CD4-positive, alpha-beta T cell (primary cell): ENCODE measurements at regions not wholly inside any gene's neighbourhood (a gene's known extent, or its start where the extent isn't known, plus 50 kb on each side); places are given as distances from the start of the nearest gene placed in this dataset.

Experiments
- ATAC-seq: fragments of 200-7000 bp; cut with Tn5 transposase; one replicate; pipeline ENCODE4 v1.10.0; 2022; ENCODE audit warnings: mild to moderate bottlenecking; ENCODE audit not compliant: poor library complexity
- CTCF ChIA-PET: fragments of 350-600 bp; sonication (Branson Sonifier 250); formaldehyde crosslinking; loops from one replicate; lab custom pipeline; 2021; ENCODE audit warnings: antibody characterized with exemption, inconsistent platforms; lab: Charles Lee
- POLR2A ChIA-PET: fragments of 350-600 bp; sonication (Branson Sonifier 250); formaldehyde crosslinking; loops from one replicate; lab custom pipeline; 2021; ENCODE audit warnings: antibody characterized with exemption, inconsistent platforms; lab: Charles Lee
- DNase-seq, 14 experiments: peaks; one replicate each; pipeline ENCODE4 v3.0.0-alpha.2; 2013 to 2020; ENCODE audit warnings: mixed read lengths in 2 of 14
- H3K27ac ChIP-seq, 2 donors: one replicate each; pipeline versions ENCODE4 v1.5.1 to v1.7.0; 2013; ENCODE audit warnings: low read length in 2 of 2, low read depth in 1 of 2, mild to moderate bottlenecking in 1 of 2
- H3K27me3 ChIP-seq, 2 experiments: 1 replicate in 1 of 2; 2 replicates in 1 of 2; pipeline versions ENCODE4 v1.6.1 to v1.7.0; 2013; ENCODE audit warnings: low read length in 2 of 2, control low read depth in 1 of 2, mild to moderate bottlenecking in 1 of 2, moderate library complexity in 1 of 2; ENCODE audit not compliant: insufficient read depth in 2 of 2, control insufficient read depth in 1 of 2
- H3K36me3 ChIP-seq: one replicate; pipeline ENCODE4 v1.6.1; 2013; ENCODE audit warnings: low read length, control low read depth; ENCODE audit not compliant: insufficient read depth
- H3K4me1 ChIP-seq: one replicate; pipeline ENCODE4 v1.6.1; 2013; ENCODE audit warnings: low read length, control low read depth; ENCODE audit not compliant: insufficient read depth
- H3K4me3 ChIP-seq: one replicate; pipeline ENCODE4 v1.5.1; 2013; ENCODE audit warnings: mild to moderate bottlenecking, low read length, moderate library complexity
- H3K9me3 ChIP-seq, 2 experiments: 1 replicate in 1 of 2; 2 replicates in 1 of 2; pipeline versions ENCODE4 v1.6.1 to v1.7.0; 2013; ENCODE audit warnings: low read length in 2 of 2, mild to moderate bottlenecking in 2 of 2, control low read depth in 1 of 2, moderate library complexity in 1 of 2; ENCODE audit not compliant: control insufficient read depth in 1 of 2, insufficient read depth in 1 of 2
- H3K27ac Mint-ChIP-seq: one replicate; pipeline ENCODE4 v1.8.0; 2020; ENCODE audit warnings: mixed read lengths
- H3K27me3 Mint-ChIP-seq: one replicate; pipeline ENCODE4 v1.8.0; 2021; ENCODE audit warnings: mixed read lengths
- H3K36me3 Mint-ChIP-seq: one replicate; pipeline ENCODE4 v1.8.0; 2021; ENCODE audit warnings: low read depth, mixed read lengths
- H3K4me1 Mint-ChIP-seq: one replicate; pipeline ENCODE4 v1.8.0; 2021; ENCODE audit warnings: low read depth, mixed read lengths
- H3K4me3 Mint-ChIP-seq: one replicate; pipeline ENCODE4 v1.8.0; 2020; ENCODE audit warnings: mild to moderate bottlenecking, mixed read lengths
- H3K9me3 Mint-ChIP-seq: one replicate; pipeline ENCODE4 v1.8.0; 2020; ENCODE audit warnings: mixed read lengths
- intact Hi-C, 2 experiments: fragments of 100-400 bp; cut with DNase I in 1 of 2; cut with micrococcal nuclease in 1 of 2; formaldehyde crosslinking; loops; one replicate each; pipeline versions ENCODE4 v1.15.1 to v1.9.0; 2023 to 2025; cut with DNase I, micrococcal nuclease
- TF ChIP-seq, protein P1 (sequence below): fragments of 200-600 bp; IDR thresholded peaks from one replicate; pipeline ENCODE4 v1.8.0; 2022; ENCODE audit warnings: antibody characterized with exemption, mild to moderate bottlenecking

DNA sequence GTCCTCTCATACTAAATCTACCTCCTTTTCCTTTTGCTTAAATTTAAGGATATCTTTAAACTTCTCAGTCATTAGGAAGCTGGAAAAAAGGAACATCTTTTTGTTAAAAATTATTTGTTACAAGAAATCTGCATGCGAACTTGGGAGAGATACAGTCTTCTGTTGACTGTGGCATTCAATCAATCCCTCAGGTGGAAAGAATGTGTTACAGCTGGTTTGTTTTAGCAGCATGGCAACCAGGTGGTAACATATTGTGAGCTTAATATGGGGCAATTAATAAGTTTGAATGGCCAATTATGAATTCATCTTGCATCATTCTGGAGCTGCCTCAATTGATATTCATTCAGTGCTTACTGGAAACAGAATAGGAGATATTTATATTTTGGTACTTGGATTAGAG, 135.0 kb downstream of the GC start:
- CTCF ChIA-PET: interaction anchor here (1.6 kb wide), 1 partner anchor 11 kb away, joined by 3 read pairs; no protein-coding TSS in a partner anchor
- no peak overlapping the region for H3K27ac Mint-ChIP-seq
- no peak for DNase-seq
- Histone ChIP-seq H3K4me3 (no peak overlapping the region), H3K27ac (no peak overlapping the region), H3K27me3 (no peaks in the 10 kb centered on the region), H3K9me3 (no peaks in the 10 kb centered on the region), H3K4me1 (no peaks in the 10 kb centered on the region), H3K36me3 (no peaks in the 10 kb centered on the region)
- no peaks in the 10 kb centered on the region for H3K36me3 Mint-ChIP-seq
- POLR2A ChIA-PET: no interaction called here
- H3K9me3 Mint-ChIP-seq: peaks cover 7% of the 10 kb centered on the region
- TF ChIP-seq, protein P1, sequence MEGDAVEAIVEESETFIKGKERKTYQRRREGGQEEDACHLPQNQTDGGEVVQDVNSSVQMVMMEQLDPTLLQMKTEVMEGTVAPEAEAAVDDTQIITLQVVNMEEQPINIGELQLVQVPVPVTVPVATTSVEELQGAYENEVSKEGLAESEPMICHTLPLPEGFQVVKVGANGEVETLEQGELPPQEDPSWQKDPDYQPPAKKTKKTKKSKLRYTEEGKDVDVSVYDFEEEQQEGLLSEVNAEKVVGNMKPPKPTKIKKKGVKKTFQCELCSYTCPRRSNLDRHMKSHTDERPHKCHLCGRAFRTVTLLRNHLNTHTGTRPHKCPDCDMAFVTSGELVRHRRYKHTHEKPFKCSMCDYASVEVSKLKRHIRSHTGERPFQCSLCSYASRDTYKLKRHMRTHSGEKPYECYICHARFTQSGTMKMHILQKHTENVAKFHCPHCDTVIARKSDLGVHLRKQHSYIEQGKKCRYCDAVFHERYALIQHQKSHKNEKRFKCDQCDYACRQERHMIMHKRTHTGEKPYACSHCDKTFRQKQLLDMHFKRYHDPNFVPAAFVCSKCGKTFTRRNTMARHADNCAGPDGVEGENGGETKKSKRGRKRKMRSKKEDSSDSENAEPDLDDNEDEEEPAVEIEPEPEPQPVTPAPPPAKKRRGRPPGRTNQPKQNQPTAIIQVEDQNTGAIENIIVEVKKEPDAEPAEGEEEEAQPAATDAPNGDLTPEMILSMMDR: no peak
- intact Hi-C loops: no loop called here
- no peak for ATAC-seq
- H3K4me3 Mint-ChIP-seq: no peak overlapping the region
- no peaks in the 10 kb centered on the region for H3K4me1 Mint-ChIP-seq
- H3K27me3 Mint-ChIP-seq: no peaks in the 10 kb centered on the region

- Mint-ChIP-seq H3K4me3 (no peak overlapping the region), H3K36me3 (no peaks in the 10 kb centered on the region), H3K9me3 (peaks cover 7% of the 10 kb centered on the region), H3K27me3 (no peaks in the 10 kb centered on the region), H3K27ac (no peak overlapping the region), H3K4me1 (no peaks in the 10 kb centered on the region)
- DNase-seq (no peak), ATAC-seq (no peak)
- Histone ChIP-seq H3K27me3 (no peaks in the 10 kb centered on the region), H3K4me3 (no peak overlapping the region), H3K27ac (no peak overlapping the region), H3K36me3 (no peaks in the 10 kb centered on the region), H3K9me3 (no peaks in the 10 kb centered on the region), H3K4me1 (no peaks in the 10 kb centered on the region)
- intact Hi-C loops: no loop called here
- TF ChIP-seq, protein P1: no peak
- ChIA-PET CTCF (interaction anchor here (1.6 kb wide), 1 partner anchor 12 kb away, joined by 3 read pairs; no protein-coding TSS in a partner anchor), POLR2A (no interaction called here)
Measured at GRCh38 chr4:71648448-71648847, 135.4 kb downstream of the GC start.

GRCh38 chr4:71639380-71639779, 144.5 kb downstream of the GC start:
- no peak overlapping the region for H3K4me3 Mint-ChIP-seq

More at GRCh38 chr4:71639380-71639779, 144.5 kb downstream of the GC start:
- no peaks in the 10 kb centered on the region for H3K27me3 ChIP-seq
- Mint-ChIP-seq H3K27me3 (peaks cover 7% of the 10 kb centered on the region), H3K9me3 (no peaks in the 10 kb centered on the region), H3K4me1 (no peaks in the 10 kb centered on the region), H3K36me3 (no peaks in the 10 kb centered on the region), H3K27ac (no peak overlapping the region)
- TF ChIP-seq, protein P1: no peak
- intact Hi-C loops: no loop called here
- H3K4me1 ChIP-seq: no peaks in the 10 kb centered on the region
- no peak for ATAC-seq
- POLR2A ChIA-PET: no interaction called here
- CTCF ChIA-PET: no interaction called here
- no peak overlapping the region for H3K27ac ChIP-seq
- no peak for DNase-seq
- peaks cover 0 to 3% of the 10 kb centered on the region in 2 experiments for H3K9me3 ChIP-seq
- H3K4me3 ChIP-seq: no peak overlapping the region
- no peaks in the 10 kb centered on the region for H3K36me3 ChIP-seq
